DOHH2 (cell line): ENCODE measurements at regions not wholly inside any gene's neighbourhood (a gene's known extent, or its start where the extent isn't known, plus 50 kb on each side); places are given as distances from the start of the nearest gene placed in this dataset.

Experiments used
- CTCF ChIP-seq: fragments of 200-600 bp; sonication (generic); IDR thresholded peaks from one replicate; pipeline ENCODE4 v1.5.1; 2014; ENCODE audit warnings: antibody characterized with exemption, mild to moderate bottlenecking, low read depth, low read length; ENCODE audit not compliant: poor library complexity, severe bottlenecking
- EZH2phosphoT487 ChIP-seq: fragments of 200-600 bp; sonication (generic); IDR thresholded peaks from 2 replicates; pipeline ENCODE4 v1.6.1; 2017; ENCODE audit warnings: borderline replicate concordance, mild to moderate bottlenecking, antibody characterized with exemption, low read length, moderate library complexity, mixed read lengths

GRCh38 chr6:155517294-155517693, 61.7 kb upstream of the NOX3 start:
- TF ChIP-seq CTCF (no peak), EZH2phosphoT487 (no peak)
